GM23248 (cell line): ENCODE measurements at regions not wholly inside any gene's neighbourhood (a gene's known extent, or its start where the extent isn't known, plus 50 kb on each side); places are given as distances from the start of the nearest gene placed in this dataset.

Source experiments
- EZH2 ChIP-seq: fragments of 200-600 bp; sonication (generic); IDR thresholded peaks from 2 replicates; pipeline ENCODE4 v1.6.1; 2018; ENCODE audit warnings: antibody characterized with exemption, mild to moderate bottlenecking; ENCODE audit not compliant: insufficient read depth, poor library complexity, severe bottlenecking
- EZH2phosphoT487 ChIP-seq: fragments of 200-600 bp; sonication (generic); IDR thresholded peaks from 2 replicates; pipeline ENCODE4 v1.6.1; 2018; ENCODE audit warnings: antibody characterized with exemption, moderate library complexity, mild to moderate bottlenecking, low read depth; ENCODE audit not compliant: insufficient read depth

DNA sequence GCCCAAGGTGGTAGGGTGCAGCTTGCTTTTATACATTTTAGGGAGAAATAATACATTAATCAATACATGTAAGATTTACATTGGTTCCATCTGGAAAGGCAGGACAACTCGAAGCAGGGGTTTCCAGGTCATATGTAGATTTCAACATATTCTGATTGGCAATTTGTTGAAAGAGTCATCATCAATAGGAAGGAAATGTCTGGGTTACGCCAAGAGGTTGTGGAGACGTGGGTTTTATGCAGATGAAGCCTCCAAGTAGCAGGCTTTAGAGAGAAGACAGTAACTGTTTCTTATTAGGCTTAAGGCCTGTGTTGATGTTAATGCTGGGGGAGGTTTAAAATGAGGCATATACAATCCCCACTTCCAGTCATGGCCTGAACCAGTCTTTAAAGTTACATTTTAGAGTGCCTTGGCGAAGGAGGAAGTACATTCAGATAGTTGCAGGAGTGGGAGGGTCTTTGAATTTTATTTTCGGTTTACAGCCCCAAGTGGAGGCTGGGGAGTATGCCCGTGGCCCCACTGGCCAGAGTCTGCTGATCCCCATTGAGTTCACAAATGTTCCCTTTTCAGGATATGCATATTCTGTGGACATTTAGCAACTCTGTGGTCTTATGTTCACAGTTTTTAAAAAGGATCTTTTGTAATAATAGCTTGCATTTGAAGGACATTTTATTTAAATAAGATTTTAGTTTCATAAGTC is 166.0 kb upstream of the GDF10 start:
- TF ChIP-seq EZH2: no peak
- TF ChIP-seq EZH2phosphoT487: no peak
